ENCODE measurements at regions not wholly inside any gene's neighbourhood (a gene's known extent, or its start where the extent isn't known, plus 50 kb on each side); places are given as distances from the start of the nearest gene placed in this dataset.

DNA sequence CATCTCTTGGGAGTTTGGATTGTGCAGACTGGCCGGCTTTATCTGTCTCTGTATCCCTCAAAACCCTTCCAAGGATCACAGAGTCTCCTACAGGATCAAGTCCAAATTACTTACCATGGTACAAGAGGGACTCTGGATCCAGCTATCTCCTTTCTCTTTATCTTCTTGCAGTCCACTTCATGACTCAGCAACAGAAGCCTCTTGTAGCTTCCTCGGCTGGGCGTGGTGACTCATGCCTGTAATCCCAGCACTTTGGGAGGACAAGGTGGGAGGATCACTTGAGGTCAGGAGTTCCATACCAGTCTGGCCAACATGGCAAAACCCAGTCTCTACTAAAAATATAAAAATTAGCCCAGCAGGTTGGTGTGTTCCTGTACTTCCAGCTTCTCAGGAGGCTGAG is 189.7 kb downstream of the BCAT1 start:
- CTCF ChIA-PET: no interaction called here
- H3K4me3 ChIP-seq (replicated peaks in 1 of 2; ENCODE audit: low read depth in 1 of 2, low read length in 2 of 2): no peak overlapping the region
- POLR2A ChIA-PET: no interaction called here
- no peaks in the 10 kb centered on the region; a peak in 1 of 4 replicates for H3K9me3 ChIP-seq (ENCODE audit: control insufficient read depth in 1 of 2, insufficient read depth in 1 of 2, low read depth in 1 of 2, low read length in 2 of 2)
- no peaks in the 10 kb centered on the region for H3K4me1 ChIP-seq (ENCODE audit: control insufficient read depth in 1 of 2, insufficient read depth in 2 of 2, low read length in 2 of 2)
- TF ChIP-seq SP1 (IDR thresholded peaks at IDR 0.05; ENCODE audit: low read depth) (no peak), CEBPB (IDR thresholded peaks at IDR 0.05; ENCODE audit: low read depth) (no peak), JUND (IDR thresholded peaks at IDR 0.05) (no peak), POLR2A (IDR thresholded peaks at IDR 0.05; ENCODE audit: borderline replicate concordance, extremely low read depth, insufficient read depth, insufficient read length) (no peak)
- TF ChIP-seq, protein P1, sequence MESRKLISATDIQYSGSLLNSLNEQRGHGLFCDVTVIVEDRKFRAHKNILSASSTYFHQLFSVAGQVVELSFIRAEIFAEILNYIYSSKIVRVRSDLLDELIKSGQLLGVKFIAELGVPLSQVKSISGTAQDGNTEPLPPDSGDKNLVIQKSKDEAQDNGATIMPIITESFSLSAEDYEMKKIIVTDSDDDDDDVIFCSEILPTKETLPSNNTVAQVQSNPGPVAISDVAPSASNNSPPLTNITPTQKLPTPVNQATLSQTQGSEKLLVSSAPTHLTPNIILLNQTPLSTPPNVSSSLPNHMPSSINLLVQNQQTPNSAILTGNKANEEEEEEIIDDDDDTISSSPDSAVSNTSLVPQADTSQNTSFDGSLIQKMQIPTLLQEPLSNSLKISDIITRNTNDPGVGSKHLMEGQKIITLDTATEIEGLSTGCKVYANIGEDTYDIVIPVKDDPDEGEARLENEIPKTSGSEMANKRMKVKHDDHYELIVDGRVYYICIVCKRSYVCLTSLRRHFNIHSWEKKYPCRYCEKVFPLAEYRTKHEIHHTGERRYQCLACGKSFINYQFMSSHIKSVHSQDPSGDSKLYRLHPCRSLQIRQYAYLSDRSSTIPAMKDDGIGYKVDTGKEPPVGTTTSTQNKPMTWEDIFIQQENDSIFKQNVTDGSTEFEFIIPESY (IDR thresholded peaks at IDR 0.05; ENCODE audit: extremely low read depth, insufficient replicate concordance, low read length): no peak
- no peak overlapping the region for H3K27ac ChIP-seq (ENCODE audit: low read depth, low read length)
- H3K36me3 ChIP-seq (ENCODE audit: control insufficient read depth in 1 of 2, insufficient read depth in 2 of 2, low read length in 2 of 2): no peaks in the 10 kb centered on the region
- peaks cover 6% of the 10 kb centered on the region; the same call in 1 of the 2 replicates for H3K27me3 ChIP-seq (ENCODE audit: insufficient read depth, low read length)
- RAD21 ChIA-PET (ENCODE audit: low non-redundant PET in 1 of 2, low total read pairs in 2 of 2, uncharacterized antibody in 2 of 2, unreplicated experiment in 2 of 2): no interaction called here
- H3K9me2 ChIP-seq (ENCODE audit: insufficient read depth): no peaks in the 10 kb centered on the region
- no peaks in the 10 kb centered on the region for H4K20me1 ChIP-seq (ENCODE audit: insufficient read depth)
- DNase-seq (ENCODE audit: low read depth, low spot score): no peak
- no peak for ATAC-seq
- H3K4me2 ChIP-seq (ENCODE audit: low read length): no peak overlapping the region
- BruUV-seq (replicated peaks): no TSS peak
- intact Hi-C loops (cut with micrococcal nuclease): no loop called here
- H3K79me2 ChIP-seq (ENCODE audit: insufficient read depth, low read length): no peaks in the 10 kb centered on the region
- no peak overlapping the region for H2AFZ ChIP-seq (ENCODE audit: low read depth, low read length, poor library complexity, severe bottlenecking)
- H3K9ac ChIP-seq (ENCODE audit: low read length): no peak overlapping the region

- H3K4me3 ChIP-seq (replicated peaks in 1 of 2; ENCODE audit: low read depth in 1 of 2, low read length in 2 of 2): no peak overlapping the region
- 0 out of 2 replicates have a peak, but pooled peaks cover 6% of the 10 kb centered on the region for H3K27me3 ChIP-seq (ENCODE audit: insufficient read depth, low read length)
- DNase-seq (ENCODE audit: low read depth, low spot score) (no peak), ATAC-seq (no peak)
- no peaks in the 10 kb centered on the region for H3K9me3 ChIP-seq (ENCODE audit: control insufficient read depth in 1 of 2, insufficient read depth in 1 of 2, low read depth in 1 of 2, low read length in 2 of 2)
- no peak overlapping the region for H3K27ac ChIP-seq (ENCODE audit: low read depth, low read length)
- intact Hi-C loops (cut with micrococcal nuclease): no loop called here
- ChIA-PET POLR2A (no interaction called here), RAD21 (ENCODE audit: low non-redundant PET in 1 of 2, low total read pairs in 2 of 2, uncharacterized antibody in 2 of 2, unreplicated experiment in 2 of 2) (no interaction called here), CTCF (no interaction called here)
- no peaks in the 10 kb centered on the region for H3K9me2 ChIP-seq (ENCODE audit: insufficient read depth)
- no peaks in the 10 kb centered on the region for H3K36me3 ChIP-seq (ENCODE audit: control insufficient read depth in 1 of 2, insufficient read depth in 2 of 2, low read length in 2 of 2)
- H2AFZ ChIP-seq (ENCODE audit: low read depth, low read length, poor library complexity, severe bottlenecking): no peak overlapping the region
- BruUV-seq (replicated peaks): no TSS peak
- no peaks in the 10 kb centered on the region for H4K20me1 ChIP-seq (ENCODE audit: insufficient read depth)
- H3K79me2 ChIP-seq (ENCODE audit: insufficient read depth, low read length): no peaks in the 10 kb centered on the region
- H3K4me2 ChIP-seq (ENCODE audit: low read length): no peak overlapping the region
- no peak overlapping the region for H3K9ac ChIP-seq (ENCODE audit: low read length)
- no peaks in the 10 kb centered on the region for H3K4me1 ChIP-seq (ENCODE audit: control insufficient read depth in 1 of 2, insufficient read depth in 2 of 2, low read length in 2 of 2)
- TF ChIP-seq CEBPB (IDR thresholded peaks at IDR 0.05; ENCODE audit: low read depth) (no peak), EZH2 (IDR thresholded peaks at IDR 0.05) (no peak), SRF (IDR thresholded peaks at IDR 0.05; ENCODE audit: low read depth) (no peak), ZNF274 (IDR thresholded peaks at IDR 0.05; ENCODE audit: low read depth, low read length) (no peak), SP1 (IDR thresholded peaks at IDR 0.05; ENCODE audit: low read depth) (no peak)
Measured at GRCh38 chr12:24756479-24757024, 192.3 kb downstream of the BCAT1 start.

All from HCT116 (cell line).